ENCODE measurements at regions not wholly inside any gene's neighbourhood (a gene's known extent, or its start where the extent isn't known, plus 50 kb on each side); places are given as distances from the start of the nearest gene placed in this dataset.

DNA sequence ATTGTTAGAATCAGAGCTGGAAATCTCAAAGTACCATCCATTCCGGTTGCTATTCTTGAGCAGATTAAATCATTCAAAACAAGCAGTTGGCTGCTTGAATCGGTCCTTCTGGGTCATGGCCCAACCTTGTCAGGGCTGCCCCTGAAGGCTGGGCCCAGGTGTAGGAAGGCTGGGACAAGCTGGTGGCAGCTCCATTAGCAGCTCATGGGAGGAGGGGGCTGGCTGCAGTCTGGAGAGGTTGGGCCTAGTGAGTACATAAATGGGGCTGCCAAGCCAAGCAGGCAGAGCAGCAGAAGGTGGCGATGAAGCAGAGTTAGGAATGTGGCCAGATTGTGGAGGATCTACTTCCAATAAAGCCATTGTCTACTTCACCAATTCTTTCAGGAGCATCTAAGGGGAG, 81.4 kb downstream of the ADCYAP1 start:
- Mint-ChIP-seq H3K4me3 (no peak overlapping the region), H3K9me3 (no peaks in the 10 kb centered on the region), H3K4me1 (no peaks in the 10 kb centered on the region), H3K27me3 (ENCODE audit: insufficient read depth) (no peaks in the 10 kb centered on the region), H3K36me3 (ENCODE audit: low read depth) (no peaks in the 10 kb centered on the region), H3K27ac (peak overlapping the region; percentile 61)
- Histone ChIP-seq H3K27ac (ENCODE audit: low read depth, low read length) (no peak overlapping the region), H3K4me1 (ENCODE audit: control insufficient read depth, insufficient read depth, low read length) (peaks cover 4% of the 10 kb centered on the region), H3K9me3 (ENCODE audit: control insufficient read depth, low read length) (no peaks in the 10 kb centered on the region), H3K9ac (ENCODE audit: extremely low read depth, low read length, poor library complexity, severe bottlenecking) (no peak overlapping the region), H3K36me3 (ENCODE audit: control insufficient read depth, insufficient read depth, low read length) (no peaks in the 10 kb centered on the region), H3K4me3 (ENCODE audit: low read length) (no peak overlapping the region), H3K27me3 (ENCODE audit: control insufficient read depth, insufficient read depth, low read length, poor library complexity, severe bottlenecking) (no peaks in the 10 kb centered on the region)
- WGBS, 2 experiments (ENCODE audit: insufficient coverage in 1 of 2, insufficient read length in 1 of 2): 94 to 100% methylated on average over 3 of the region's 3 CpGs
- TF ChIP-seq, protein P1, sequence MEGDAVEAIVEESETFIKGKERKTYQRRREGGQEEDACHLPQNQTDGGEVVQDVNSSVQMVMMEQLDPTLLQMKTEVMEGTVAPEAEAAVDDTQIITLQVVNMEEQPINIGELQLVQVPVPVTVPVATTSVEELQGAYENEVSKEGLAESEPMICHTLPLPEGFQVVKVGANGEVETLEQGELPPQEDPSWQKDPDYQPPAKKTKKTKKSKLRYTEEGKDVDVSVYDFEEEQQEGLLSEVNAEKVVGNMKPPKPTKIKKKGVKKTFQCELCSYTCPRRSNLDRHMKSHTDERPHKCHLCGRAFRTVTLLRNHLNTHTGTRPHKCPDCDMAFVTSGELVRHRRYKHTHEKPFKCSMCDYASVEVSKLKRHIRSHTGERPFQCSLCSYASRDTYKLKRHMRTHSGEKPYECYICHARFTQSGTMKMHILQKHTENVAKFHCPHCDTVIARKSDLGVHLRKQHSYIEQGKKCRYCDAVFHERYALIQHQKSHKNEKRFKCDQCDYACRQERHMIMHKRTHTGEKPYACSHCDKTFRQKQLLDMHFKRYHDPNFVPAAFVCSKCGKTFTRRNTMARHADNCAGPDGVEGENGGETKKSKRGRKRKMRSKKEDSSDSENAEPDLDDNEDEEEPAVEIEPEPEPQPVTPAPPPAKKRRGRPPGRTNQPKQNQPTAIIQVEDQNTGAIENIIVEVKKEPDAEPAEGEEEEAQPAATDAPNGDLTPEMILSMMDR (conservative IDR thresholded peaks at IDR 0.05): no peak
- DNase-seq: peak; percentile 66

DNA sequence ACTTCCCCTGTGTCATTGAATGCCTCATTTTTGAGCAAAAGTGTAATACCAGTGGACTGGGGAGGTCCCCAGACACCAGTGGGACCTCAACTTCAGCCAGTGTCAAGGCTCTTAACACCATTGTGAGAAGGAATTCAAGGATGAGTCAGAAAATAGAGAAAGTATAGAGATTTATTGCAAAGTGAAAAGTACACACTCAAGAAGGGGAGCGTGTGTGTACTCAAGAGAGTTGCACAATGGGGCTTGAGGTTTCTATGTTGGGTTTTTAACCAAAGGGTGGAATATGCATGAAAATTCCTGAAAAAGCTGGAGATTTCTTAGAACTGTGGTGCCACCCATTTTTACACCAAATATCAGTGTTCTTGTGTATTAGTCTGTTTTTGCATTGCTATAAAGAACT, 81.9 kb downstream of the ADCYAP1 start:
- WGBS, 2 experiments (ENCODE audit: insufficient coverage in 1 of 2, insufficient read length in 1 of 2): 86 to 94% methylated on average over 1 of the region's 1 CpG
- no peaks in the 10 kb centered on the region for H3K9me3 Mint-ChIP-seq

DNA sequence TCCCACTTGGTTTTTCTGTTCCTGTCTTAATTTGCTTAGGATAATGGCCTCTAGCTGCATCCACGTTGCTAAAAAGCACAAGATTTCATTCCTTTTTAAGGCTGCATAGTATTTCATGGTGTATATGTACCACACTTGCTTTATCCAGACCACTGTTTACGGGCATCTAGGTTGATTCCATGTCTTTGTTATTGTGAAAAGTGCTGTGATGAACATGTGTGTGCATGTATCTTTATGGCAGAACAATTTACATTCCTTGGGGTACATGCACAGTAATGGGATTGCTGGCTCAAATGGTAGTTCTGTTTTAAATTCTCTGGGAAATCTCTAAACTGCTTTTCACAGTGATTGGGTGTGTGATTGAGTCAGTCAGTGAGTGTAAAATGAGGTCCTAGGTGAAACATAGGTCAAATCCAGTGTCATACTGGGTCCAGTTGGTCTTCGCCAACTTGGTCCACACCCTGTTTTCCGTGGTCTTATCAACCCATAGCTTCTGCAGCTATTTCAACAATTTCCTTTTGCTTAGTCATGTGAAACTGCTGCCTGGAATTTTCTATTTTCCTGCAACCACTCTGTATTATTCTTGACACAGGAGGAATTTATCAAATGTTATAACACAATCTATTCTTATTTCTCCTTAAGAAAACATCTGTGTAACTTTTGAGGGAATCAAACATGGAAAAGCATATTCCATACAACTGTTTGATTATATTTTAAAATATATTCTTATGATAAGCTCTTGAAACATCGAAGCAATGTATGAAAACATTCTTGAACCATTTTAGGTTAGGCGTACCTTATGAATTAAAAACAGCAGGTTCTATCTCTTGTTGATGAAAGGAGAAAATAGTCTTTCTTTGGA, 82.9 kb downstream of the ADCYAP1 start:
- WGBS, 2 experiments (ENCODE audit: insufficient coverage in 1 of 2, insufficient read length in 1 of 2): 93 to 98% methylated on average over 6 of the region's 6 CpGs
- H3K4me3 ChIP-seq (ENCODE audit: low read length): no peak overlapping the region
- no peaks in the 10 kb centered on the region for H3K27me3 ChIP-seq (ENCODE audit: control insufficient read depth, insufficient read depth, low read length, poor library complexity, severe bottlenecking)
- H3K9me3 ChIP-seq (ENCODE audit: control insufficient read depth, low read length): no peaks in the 10 kb centered on the region
- DNase-seq: no peak
- no peaks in the 10 kb centered on the region for H3K36me3 ChIP-seq (ENCODE audit: control insufficient read depth, insufficient read depth, low read length)
- Mint-ChIP-seq H3K4me1 (no peaks in the 10 kb centered on the region), H3K27ac (no peak overlapping the region), H3K27me3 (ENCODE audit: insufficient read depth) (no peaks in the 10 kb centered on the region), H3K36me3 (ENCODE audit: low read depth) (no peaks in the 10 kb centered on the region), H3K4me3 (no peak overlapping the region), H3K9me3 (peaks cover 4% of the 10 kb centered on the region)
- TF ChIP-seq, protein P1 (conservative IDR thresholded peaks at IDR 0.05): no peak
- no peak overlapping the region for H3K27ac ChIP-seq (ENCODE audit: low read depth, low read length)
- H3K9ac ChIP-seq (ENCODE audit: extremely low read depth, low read length, poor library complexity, severe bottlenecking): no peak overlapping the region
- H3K4me1 ChIP-seq (ENCODE audit: control insufficient read depth, insufficient read depth, low read length): peaks cover 4% of the 10 kb centered on the region

More for the DNA sequence above, 81.9 kb downstream of the ADCYAP1 start:
- H3K4me3 ChIP-seq (ENCODE audit: low read length): no peak overlapping the region
- H3K9ac ChIP-seq (ENCODE audit: extremely low read depth, low read length, poor library complexity, severe bottlenecking): no peak overlapping the region
- no peaks in the 10 kb centered on the region for H3K4me1 Mint-ChIP-seq
- no peaks in the 10 kb centered on the region for H3K36me3 Mint-ChIP-seq (ENCODE audit: low read depth)
- no peaks in the 10 kb centered on the region for H3K9me3 ChIP-seq (ENCODE audit: control insufficient read depth, low read length)
- H3K27ac ChIP-seq (ENCODE audit: low read depth, low read length): no peak overlapping the region
- no peak overlapping the region for H3K27ac Mint-ChIP-seq
- H3K4me1 ChIP-seq (ENCODE audit: control insufficient read depth, insufficient read depth, low read length): peaks cover 4% of the 10 kb centered on the region
- no peak overlapping the region for H3K4me3 Mint-ChIP-seq
- no peaks in the 10 kb centered on the region for H3K27me3 ChIP-seq (ENCODE audit: control insufficient read depth, insufficient read depth, low read length, poor library complexity, severe bottlenecking)
- H3K27me3 Mint-ChIP-seq (ENCODE audit: insufficient read depth): no peaks in the 10 kb centered on the region
- H3K36me3 ChIP-seq (ENCODE audit: control insufficient read depth, insufficient read depth, low read length): no peaks in the 10 kb centered on the region
- DNase-seq: no peak
- TF ChIP-seq, protein P1 (conservative IDR thresholded peaks at IDR 0.05): no peak
